Brain microvascular endothelial cell (primary cell): ENCODE measurements at regions not wholly inside any gene's neighbourhood (a gene's known extent, or its start where the extent isn't known, plus 50 kb on each side); places are given as distances from the start of the nearest gene placed in this dataset.

Experiments used
- DNase-seq: peaks from one replicate; pipeline ENCODE4 v3.0.0-alpha.2; 2020
- H3K27ac ChIP-seq: fragments of 250-450 bp; sonication (Bioruptor Pico); 2 replicates; pipeline ENCODE4 v1.5.1; 2020; ENCODE audit warnings: mild to moderate bottlenecking, moderate library complexity
- H3K27me3 ChIP-seq: fragments of 250-450 bp; sonication (Bioruptor Pico); replicated peaks from 2 replicates; pipeline ENCODE4 v1.5.1; 2020; ENCODE audit warnings: mild to moderate bottlenecking
- H3K36me3 ChIP-seq: fragments of 250-450 bp; sonication (Bioruptor Pico); replicated peaks from 2 replicates; pipeline ENCODE4 v1.5.1; 2020; ENCODE audit warnings: mild to moderate bottlenecking
- H3K4me3 ChIP-seq: 2 replicates; pipeline ENCODE4 v1.5.1; 2011; ENCODE audit warnings: low read depth, mild to moderate bottlenecking, control low read depth, low read length, moderate library complexity
- in situ Hi-C: cut with HindIII; loops from 2 replicates; pipeline ENCODE4 v1.10.0; 2017; ENCODE audit warnings: low sequenced_read_pairs, low pct_ligation_motif_present
- TF ChIP-seq, protein P1 (sequence below): IDR thresholded peaks from 2 replicates; pipeline ENCODE4 v1.5.1; 2011; ENCODE audit warnings: low read depth, mild to moderate bottlenecking, moderate library complexity, low read length, control low read depth, inconsistent platforms; ENCODE audit errors: missing control alignments

DNA sequence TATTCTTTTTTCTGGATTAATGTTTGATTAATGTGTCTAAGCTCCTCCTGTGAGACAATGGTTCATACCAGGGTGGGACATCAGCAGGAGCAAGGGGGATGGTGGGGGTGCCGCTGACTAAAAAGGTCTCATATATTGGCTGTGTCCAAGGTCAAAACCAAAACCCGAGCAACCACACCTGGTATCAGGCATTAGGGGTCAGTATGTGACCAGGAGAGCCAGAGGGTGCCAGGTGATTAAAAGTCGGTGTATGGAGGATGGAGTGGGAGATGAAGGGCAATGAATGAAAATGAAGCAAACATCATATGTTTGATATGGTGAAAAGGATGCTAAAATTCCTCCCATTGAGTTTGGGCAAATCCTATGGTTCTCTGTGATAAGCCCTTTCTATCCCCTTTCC lies 118.0 kb downstream of the MIAT start:
- no peak for DNase-seq
- TF ChIP-seq, protein P1, sequence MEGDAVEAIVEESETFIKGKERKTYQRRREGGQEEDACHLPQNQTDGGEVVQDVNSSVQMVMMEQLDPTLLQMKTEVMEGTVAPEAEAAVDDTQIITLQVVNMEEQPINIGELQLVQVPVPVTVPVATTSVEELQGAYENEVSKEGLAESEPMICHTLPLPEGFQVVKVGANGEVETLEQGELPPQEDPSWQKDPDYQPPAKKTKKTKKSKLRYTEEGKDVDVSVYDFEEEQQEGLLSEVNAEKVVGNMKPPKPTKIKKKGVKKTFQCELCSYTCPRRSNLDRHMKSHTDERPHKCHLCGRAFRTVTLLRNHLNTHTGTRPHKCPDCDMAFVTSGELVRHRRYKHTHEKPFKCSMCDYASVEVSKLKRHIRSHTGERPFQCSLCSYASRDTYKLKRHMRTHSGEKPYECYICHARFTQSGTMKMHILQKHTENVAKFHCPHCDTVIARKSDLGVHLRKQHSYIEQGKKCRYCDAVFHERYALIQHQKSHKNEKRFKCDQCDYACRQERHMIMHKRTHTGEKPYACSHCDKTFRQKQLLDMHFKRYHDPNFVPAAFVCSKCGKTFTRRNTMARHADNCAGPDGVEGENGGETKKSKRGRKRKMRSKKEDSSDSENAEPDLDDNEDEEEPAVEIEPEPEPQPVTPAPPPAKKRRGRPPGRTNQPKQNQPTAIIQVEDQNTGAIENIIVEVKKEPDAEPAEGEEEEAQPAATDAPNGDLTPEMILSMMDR, result no peak
- no peaks in the 10 kb centered on the region for H3K27me3 ChIP-seq
- no peak overlapping the region for H3K27ac ChIP-seq
- H3K36me3 ChIP-seq, result no peaks in the 10 kb centered on the region
- in situ Hi-C loops, result no loop called here
- no peak overlapping the region for H3K4me3 ChIP-seq

DNA sequence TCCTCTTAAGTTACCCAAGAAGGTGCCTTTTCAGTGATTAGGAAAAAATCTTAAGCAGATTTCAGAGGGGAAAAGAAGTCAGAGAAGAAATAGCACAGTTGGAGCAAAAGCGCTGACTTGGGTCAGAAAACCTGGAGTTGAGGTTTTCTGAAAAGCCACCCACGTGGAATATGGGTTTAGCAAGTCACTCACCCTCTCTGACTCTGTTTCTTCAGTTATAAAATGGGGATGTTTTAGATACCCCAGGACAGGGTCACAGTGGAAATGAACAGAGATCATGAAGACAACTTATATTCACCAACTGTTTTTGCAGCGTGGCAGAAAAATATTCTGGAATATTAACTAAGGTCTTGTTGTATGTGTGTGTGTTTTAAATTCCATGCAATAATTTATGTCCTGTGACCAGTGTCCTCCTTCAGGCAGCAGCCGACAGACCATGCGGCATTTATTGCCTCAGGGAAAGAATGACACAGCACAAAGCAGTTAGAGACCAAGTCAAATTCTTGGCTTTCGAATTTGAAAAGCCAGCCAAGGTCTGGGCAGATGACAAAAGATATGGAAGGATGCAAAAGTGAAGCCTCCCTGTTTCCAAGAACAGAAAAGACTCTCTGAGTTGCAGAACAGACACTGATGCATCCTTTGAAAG lies 119.9 kb downstream of the MIAT start:
- TF ChIP-seq, protein P1, result no peak
- H3K27ac ChIP-seq, result no peak overlapping the region
- no peak overlapping the region for H3K4me3 ChIP-seq
- DNase-seq, result no peak
- H3K27me3 ChIP-seq, result no peaks in the 10 kb centered on the region
- no peaks in the 10 kb centered on the region for H3K36me3 ChIP-seq
- in situ Hi-C loops, result no loop called here

DNA sequence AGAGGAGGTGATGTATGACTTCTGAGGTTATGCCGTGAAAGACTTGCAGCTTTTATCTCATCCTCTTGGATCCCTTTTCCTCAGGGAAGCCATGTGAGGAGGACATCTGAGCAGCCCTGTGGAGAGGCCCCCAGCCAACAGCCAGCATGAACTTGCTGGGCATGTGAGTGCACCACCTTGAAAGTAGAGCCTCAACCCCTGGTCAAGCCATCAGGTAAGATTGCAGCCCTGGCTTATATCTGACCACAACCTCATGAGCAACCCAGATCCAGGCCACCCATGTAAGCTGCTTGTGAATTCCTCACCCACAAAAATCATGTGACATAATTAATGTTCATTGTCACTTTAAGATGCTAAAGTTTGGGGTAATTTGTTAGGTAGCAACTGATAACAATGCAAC lies 121.0 kb downstream of the MIAT start:
- no peak for DNase-seq
- H3K4me3 ChIP-seq, result no peak overlapping the region
- H3K27ac ChIP-seq, result no peak overlapping the region
- TF ChIP-seq, protein P1, result no peak
- in situ Hi-C loops, result no loop called here
- no peaks in the 10 kb centered on the region for H3K27me3 ChIP-seq
- no peaks in the 10 kb centered on the region for H3K36me3 ChIP-seq

DNA sequence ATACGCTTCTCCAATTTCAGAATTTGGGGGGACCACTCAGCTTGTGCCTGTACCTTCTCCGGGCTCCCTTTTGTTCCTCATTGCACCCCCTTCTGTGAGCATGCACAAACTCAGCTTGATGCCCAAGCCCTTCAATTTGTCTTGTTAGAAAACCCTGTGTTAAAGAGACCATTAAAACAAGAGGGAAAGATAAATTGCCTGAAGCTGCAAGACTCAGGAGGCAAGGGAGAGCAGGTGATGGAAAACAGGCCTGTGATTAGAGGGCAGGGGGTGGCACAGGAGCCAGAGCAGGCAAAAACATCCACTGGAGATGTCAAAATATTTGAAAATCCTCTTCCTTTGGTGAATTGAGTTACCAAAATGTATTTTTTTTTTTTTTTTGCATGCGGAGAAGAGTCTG lies 121.7 kb downstream of the MIAT start:
- DNase-seq, result no peak
- TF ChIP-seq, protein P1, result no peak
- H3K36me3 ChIP-seq, result no peaks in the 10 kb centered on the region
- H3K27ac ChIP-seq, result no peak overlapping the region
- H3K27me3 ChIP-seq, result no peaks in the 10 kb centered on the region
- in situ Hi-C loops, result no loop called here
- H3K4me3 ChIP-seq, result no peak overlapping the region

DNA sequence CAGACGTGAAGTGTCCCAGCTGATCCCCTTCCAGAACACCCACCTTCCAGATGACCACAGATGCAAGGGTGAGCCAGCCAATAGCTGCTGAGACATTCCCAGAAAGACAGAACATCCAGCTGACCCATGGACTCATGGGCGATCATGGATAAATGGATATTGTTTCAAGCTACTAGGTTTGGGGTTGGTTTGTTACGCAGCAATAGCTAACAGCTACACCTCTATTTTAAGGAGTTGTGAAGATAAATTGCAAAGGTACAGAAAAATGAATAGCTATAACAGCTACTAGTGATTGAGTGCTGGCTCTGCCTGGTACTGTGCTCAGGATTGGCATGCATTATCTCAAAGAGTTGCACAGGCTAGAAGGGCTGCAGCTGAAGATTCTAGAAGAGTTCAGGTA lies 122.5 kb downstream of the MIAT start:
- TF ChIP-seq, protein P1, result no peak
- Histone ChIP-seq H3K27ac (no peak overlapping the region), H3K27me3 (no peaks in the 10 kb centered on the region), H3K4me3 (no peak overlapping the region), H3K36me3 (no peaks in the 10 kb centered on the region)
- in situ Hi-C loops, result no loop called here
- no peak for DNase-seq

DNA sequence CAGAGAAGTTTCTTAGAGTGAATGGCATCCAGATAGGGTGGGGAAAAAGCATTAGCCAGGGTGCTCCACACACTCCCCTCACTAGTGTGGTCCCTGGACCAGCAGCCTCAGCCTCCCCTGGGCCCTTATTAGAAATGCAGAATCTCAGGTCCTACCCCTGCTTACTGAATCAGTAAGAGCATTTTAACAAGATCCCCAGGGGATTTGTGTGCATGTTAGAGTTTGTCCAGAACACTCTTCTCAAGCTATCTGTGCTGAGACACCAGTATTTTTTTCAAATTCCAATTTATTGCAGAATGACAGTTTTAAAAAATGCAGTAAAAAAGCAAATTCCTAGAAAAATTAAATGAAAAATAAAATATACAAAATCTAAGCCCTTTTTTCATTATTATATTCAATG lies 123.1 kb downstream of the MIAT start:
- no peak overlapping the region for H3K4me3 ChIP-seq
- TF ChIP-seq, protein P1, result no peak
- in situ Hi-C loops, result no loop called here
- H3K36me3 ChIP-seq, result no peaks in the 10 kb centered on the region
- DNase-seq, result no peak
- no peak overlapping the region for H3K27ac ChIP-seq
- H3K27me3 ChIP-seq, result no peaks in the 10 kb centered on the region
